GM19099 (cell line): ENCODE measurements at regions not wholly inside any gene's neighbourhood (a gene's known extent, or its start where the extent isn't known, plus 50 kb on each side); places are given as distances from the start of the nearest gene placed in this dataset.

Source experiments
- POLR2A ChIP-seq: IDR thresholded peaks from 3 replicates; pipeline ENCODE4 v1.6.1; 2011; ENCODE audit warnings: low read depth; ENCODE audit not compliant: insufficient read length; ENCODE audit errors: extremely low read depth

- no peak for TF ChIP-seq POLR2A
Observed at GRCh38 chr12:126389220-126389841, 1324.1 kb downstream of the AACS start.

- TF ChIP-seq POLR2A, result no peak
Observed at GRCh38 chr12:126389961-126390360, 1324.7 kb downstream of the AACS start.

GRCh38 chr12:126390969-126391566, 1325.8 kb downstream of the AACS start:
- TF ChIP-seq POLR2A, result no peak

- TF ChIP-seq POLR2A, result no peak
Observed at GRCh38 chr12:126396536-126396935, 1331.3 kb downstream of the AACS start.

GRCh38 chr12:126397071-126397581, 1331.9 kb downstream of the AACS start:
- TF ChIP-seq POLR2A, result no peak

- no peak for TF ChIP-seq POLR2A
Observed at GRCh38 chr12:126397660-126398059, 1332.4 kb downstream of the AACS start.

GRCh38 chr12:126400831-126401230, 1335.6 kb downstream of the AACS start:
- no peak for TF ChIP-seq POLR2A

GRCh38 chr12:126404293-126404881, 1339.2 kb downstream of the AACS start:
- no peak for TF ChIP-seq POLR2A

GRCh38 chr12:126418400-126418799, 1353.2 kb downstream of the AACS start:
- no peak for TF ChIP-seq POLR2A

- no peak for TF ChIP-seq POLR2A
Observed at GRCh38 chr12:126419131-126419530, 1353.9 kb downstream of the AACS start.

- TF ChIP-seq POLR2A, result no peak
Observed at GRCh38 chr12:126424696-126425095, 1359.5 kb downstream of the AACS start.

- no peak for TF ChIP-seq POLR2A
Observed at GRCh38 chr12:126425264-126425663, 1360.0 kb downstream of the AACS start.

GRCh38 chr12:126428769-126429168, 1363.5 kb downstream of the AACS start:
- TF ChIP-seq POLR2A, result no peak

- no peak for TF ChIP-seq POLR2A
Observed at GRCh38 chr12:126430921-126431320, 1365.7 kb downstream of the AACS start.

GRCh38 chr12:126431767-126432166, 1366.5 kb downstream of the AACS start:
- no peak for TF ChIP-seq POLR2A

- no peak for TF ChIP-seq POLR2A
Observed at GRCh38 chr12:126432780-126433179, 1367.5 kb downstream of the AACS start.
